ENCODE measurements at regions not wholly inside any gene's neighbourhood (a gene's known extent, or its start where the extent isn't known, plus 50 kb on each side); places are given as distances from the start of the nearest gene placed in this dataset.
A peak's percentile ranks its signal among the peaks of the same experiment; 100 is the strongest.

- DNase-seq (ENCODE audit: low read depth, low spot score) = peak; percentile 79
- H3K4me3 ChIP-seq (ENCODE audit: low read depth, low read length) = no peak overlapping the region
- in situ Hi-C loops (cut with HindIII; ENCODE audit: low sequenced_read_pairs) = no loop called here
- no peak for TF ChIP-seq CTCF (IDR thresholded peaks at IDR 0.05; ENCODE audit: low read depth, low read length)
Measured at GRCh38 chr6:137764464-137764863, 102.6 kb upstream of the TNFAIP3 start.

GRCh38 chr6:137765059-137765458 is 102.0 kb upstream of the TNFAIP3 start:
- no peak for TF ChIP-seq CTCF (IDR thresholded peaks at IDR 0.05; ENCODE audit: low read depth, low read length)
- H3K4me3 ChIP-seq (ENCODE audit: low read depth, low read length) = no peak overlapping the region
- in situ Hi-C loops (cut with HindIII; ENCODE audit: low sequenced_read_pairs) = no loop called here
- DNase-seq (ENCODE audit: low read depth, low spot score) = no peak

GRCh38 chr6:137766596-137767370 is 100.3 kb upstream of the TNFAIP3 start:
- no peak for TF ChIP-seq CTCF (IDR thresholded peaks at IDR 0.05; ENCODE audit: low read depth, low read length)
- no peak for DNase-seq (ENCODE audit: low read depth, low spot score)
- H3K4me3 ChIP-seq (ENCODE audit: low read depth, low read length) = no peak overlapping the region
- in situ Hi-C loops (cut with HindIII; ENCODE audit: low sequenced_read_pairs) = no loop called here

- in situ Hi-C loops (cut with HindIII; ENCODE audit: low sequenced_read_pairs) = no loop called here
- TF ChIP-seq CTCF (IDR thresholded peaks at IDR 0.05; ENCODE audit: low read depth, low read length) = no peak
- DNase-seq (ENCODE audit: low read depth, low spot score) = no peak
- no peak overlapping the region for H3K4me3 ChIP-seq (ENCODE audit: low read depth, low read length)
Measured at GRCh38 chr6:137767465-137767864, 99.6 kb upstream of the TNFAIP3 start.

- DNase-seq (ENCODE audit: low read depth, low spot score) = peak; percentile 72
- in situ Hi-C loops (cut with HindIII; ENCODE audit: low sequenced_read_pairs) = no loop called here
- no peak for TF ChIP-seq CTCF (IDR thresholded peaks at IDR 0.05; ENCODE audit: low read depth, low read length)
- no peak overlapping the region for H3K4me3 ChIP-seq (ENCODE audit: low read depth, low read length)
Measured at GRCh38 chr6:137767911-137768690, 99.0 kb upstream of the TNFAIP3 start.

GRCh38 chr6:137768935-137769334 is 98.1 kb upstream of the TNFAIP3 start:
- in situ Hi-C loops (cut with HindIII; ENCODE audit: low sequenced_read_pairs) = no loop called here

More at GRCh38 chr6:137768935-137769334, 98.1 kb upstream of the TNFAIP3 start:
- DNase-seq (ENCODE audit: low read depth, low spot score) = no peak
- H3K4me3 ChIP-seq (ENCODE audit: low read depth, low read length) = no peak overlapping the region
- TF ChIP-seq CTCF (IDR thresholded peaks at IDR 0.05; ENCODE audit: low read depth, low read length) = no peak
